Adrenal gland (tissue), 9 donors: ENCODE measurements at regions not wholly inside any gene's neighbourhood (a gene's known extent, or its start where the extent isn't known, plus 50 kb on each side); places are given as distances from the start of the nearest gene placed in this dataset.

Experiments
- DNase-seq, 7 donors: peaks; one replicate each; pipeline ENCODE4 v3.0.0-alpha.2; 2019 to 2020
- H3K27ac ChIP-seq, 5 donors: fragments of 200-600 bp; sonication (generic) in 4 of 5; 1 replicate in 3 of 5; 2 replicates in 2 of 5; pipeline versions ENCODE4 v1.5.1 to v1.8.0; 2016 to 2020; ENCODE audit warnings: mild to moderate bottlenecking in 1 of 5
- H3K27me3 ChIP-seq: fragments of 200-600 bp; 2 replicates; pipeline ENCODE4 v1.8.0; 2021
- H3K36me3 ChIP-seq, 2 donors: fragments of 200-600 bp; replicated peaks in 1 of 2; 1 replicate in 1 of 2; 2 replicates in 1 of 2; pipeline versions ENCODE4 v1.5.1 to v1.8.0; 2018 to 2022
- H3K4me1 ChIP-seq, 2 donors: fragments of 200-600 bp; replicated peaks in 1 of 2; 1 replicate in 1 of 2; 2 replicates in 1 of 2; pipeline versions ENCODE4 v1.5.1 to v1.8.0; 2018 to 2021
- H3K4me3 ChIP-seq, 4 donors: fragments of 200-600 bp; sonication (generic) in 3 of 4; one replicate each; pipeline ENCODE4 v1.5.1; 2016 to 2018
- H3K9me3 ChIP-seq, 3 donors: fragments of 200-600 bp; sonication (generic) in 1 of 3; replicated peaks in 1 of 3; 1 replicate in 2 of 3; 2 replicates in 1 of 3; pipeline versions ENCODE4 v1.5.1 to v1.8.0; 2016 to 2021
- CTCF ChIP-seq, 6 experiments: fragments of 450-650 bp in 4 of 6; fragments of 200-600 bp in 2 of 6; sonication (generic) in 1 of 6; IDR thresholded peaks; 1 replicate in 5 of 6; 2 replicates in 1 of 6; pipeline versions ENCODE4 v1.5.1 to v1.8.0; 2016 to 2021; ENCODE audit warnings: antibody characterized with exemption in 6 of 6, mild to moderate bottlenecking in 2 of 6, moderate library complexity in 1 of 6
- POLR2A ChIP-seq, 2 donors: fragments of 450-650 bp; IDR thresholded peaks; one replicate each; pipeline ENCODE4 v1.6.1; 2017; ENCODE audit warnings: antibody characterized with exemption in 2 of 2, mild to moderate bottlenecking in 2 of 2, moderate library complexity in 1 of 2
- WGBS, 4 donors: extraction: QIAGEN DNeasy Blood & Tissue Kit in 2 of 4; methylation state at CpG; one replicate each; pipeline versions ENCODE4 v1.1.5 to v1.1.7; 2013 to 2017; 5-methylcytosine and 5-hydroxymethylcytosine counted together
- intact Hi-C, 2 donors: fragments of 100-400 bp; cut with DNase I; formaldehyde crosslinking; loops; one replicate each; pipeline versions ENCODE4 v1.14.1 to v1.15.0; 2022 to 2023
- small RNA-seq, 2 donors: library from RNA; depleted of rRNA; stranded (forward); fragments of <200 nt; gene quantifications; one replicate each; pipeline ENCODE3, GENCODE V24; 2016
- donor health status: healthy with polysubstance abuse.
- donor health status: Bipolar disorder and iron deficiency.
- donor health status: DM: yes; HTN: yes; CAD: no.
- donor health status: DM: no; HTN: no; CAD: no.
- donor health status: DM: no; HTN: no; CAD: no.

GRCh38 chr7:57399251-57399940 is 50.6 kb upstream of the ZNF716 start:
- 70 to 81% (median 80%) methylated on average over 5 to 6 of the region's 6 CpGs; no CpG with 5 or more reads in 1 of the 4 donors for WGBS, 4 donors
- no peaks in the 10 kb centered on the region for H3K4me1 ChIP-seq
- no peaks in the 10 kb centered on the region for H3K9me3 ChIP-seq
- no peak overlapping the region for H3K4me3 ChIP-seq
- H3K27me3 ChIP-seq: no peaks in the 10 kb centered on the region
- intact Hi-C loops: no loop called here
- TF ChIP-seq POLR2A (IDR thresholded peaks at IDR 0.05) (no peak), CTCF (IDR thresholded peaks at IDR 0.05) (no peak)
- no peak overlapping the region for H3K27ac ChIP-seq
- no peaks in the 10 kb centered on the region for H3K36me3 ChIP-seq
- DNase-seq: peak in 1 of 7 donors; percentile 23

GRCh38 chr7:57399972-57400371 is 50.0 kb upstream of the ZNF716 start:
- Histone ChIP-seq H3K9me3 (no peaks in the 10 kb centered on the region), H3K36me3 (no peaks in the 10 kb centered on the region), H3K27me3 (no peaks in the 10 kb centered on the region), H3K27ac (no peak overlapping the region), H3K4me3 (no peak overlapping the region), H3K4me1 (no peaks in the 10 kb centered on the region)
- TF ChIP-seq CTCF (IDR thresholded peaks at IDR 0.05): no peak
- TF ChIP-seq POLR2A (IDR thresholded peaks at IDR 0.05): no peak
- intact Hi-C loops: no loop called here
- 62 to 77% (median 73%) methylated on average over 4 to 5 of the region's 5 CpGs for WGBS, 4 donors
- DNase-seq: no peak

Small RNA genes in the stretch of these regions (small RNA-seq; reads per million reads assigned to genes)
- 0 reads per million in 2 donors for gene RNU7-157P
